Heart left ventricle (tissue), 16 donors: ENCODE measurements at regions not wholly inside any gene's neighbourhood (a gene's known extent, or its start where the extent isn't known, plus 50 kb on each side); places are given as distances from the start of the nearest gene placed in this dataset.

Experiments used
- ATAC-seq, 4 donors: fragments of 200-7000 bp; cut with Tn5 transposase; one replicate each; pipeline ENCODE4 v1.9.1; 2020 to 2022; ENCODE audit warnings: moderate library complexity in 4 of 4, mild to moderate bottlenecking in 3 of 4, moderate number of reproducible peaks in 1 of 4
- DNase-seq, 5 donors: peaks; one replicate each; pipeline ENCODE4 v3.0.0-alpha.2; 2020
- H3K27ac ChIP-seq, 12 donors: fragments of 200-600 bp; sonication (generic) in 4 of 12; one replicate each; pipeline versions ENCODE4 v1.5.0 to v1.8.0; 2016 to 2022; ENCODE audit warnings: mild to moderate bottlenecking in 2 of 12
- H3K27me3 ChIP-seq, 9 donors: fragments of 200-600 bp; sonication (generic) in 2 of 9; one replicate each; pipeline versions ENCODE4 v1.5.1 to v1.8.0; 2016 to 2022; ENCODE audit warnings: mild to moderate bottlenecking in 3 of 9
- H3K36me3 ChIP-seq, 9 donors: fragments of 200-600 bp; sonication (generic) in 2 of 9; one replicate each; pipeline versions ENCODE4 v1.5.0 to v1.8.0; 2018 to 2022; ENCODE audit warnings: mild to moderate bottlenecking in 2 of 9
- H3K4me1 ChIP-seq, 12 donors: fragments of 200-600 bp; sonication (generic) in 4 of 12; one replicate each; pipeline versions ENCODE4 v1.5.0 to v1.8.0; 2016 to 2022; ENCODE audit warnings: mild to moderate bottlenecking in 3 of 12
- H3K4me3 ChIP-seq, 12 donors: fragments of 200-600 bp; sonication (generic) in 4 of 12; one replicate each; pipeline versions ENCODE4 v1.5.0 to v1.8.0; 2017 to 2022; ENCODE audit warnings: mild to moderate bottlenecking in 9 of 12, moderate library complexity in 4 of 12
- H3K9me3 ChIP-seq, 12 donors: fragments of 200-600 bp; sonication (generic) in 4 of 12; one replicate each; pipeline versions ENCODE4 v1.5.0 to v1.8.0; 2016 to 2022; ENCODE audit warnings: mild to moderate bottlenecking in 1 of 12
- POLR2A ChIP-seq, 2 donors: fragments of 450-650 bp; IDR thresholded peaks; one replicate each; pipeline ENCODE4 v1.6.1; 2017; ENCODE audit warnings: antibody characterized with exemption in 2 of 2, mild to moderate bottlenecking in 2 of 2, moderate library complexity in 2 of 2
- WGBS, 4 donors: extraction: QIAGEN DNeasy Blood & Tissue Kit in 2 of 4; methylation state at CpG; one replicate each; pipeline versions ENCODE4 v1.1.5 to v1.1.7; 2013 to 2018; 5-methylcytosine and 5-hydroxymethylcytosine counted together
- intact Hi-C, 10 donors: fragments of 100-400 bp; cut with DNase I; formaldehyde crosslinking; loops; one replicate each; pipeline versions ENCODE4 v1.11.1 to v1.14.2; 2022
- TF ChIP-seq, protein P1 (sequence below), 12 donors: fragments of 200-600 bp; sonication (generic) in 4 of 12; IDR thresholded peaks; one replicate each; pipeline versions ENCODE4 v1.5.0 to v1.8.0; 2018 to 2022; ENCODE audit warnings: antibody characterized with exemption in 12 of 12, mild to moderate bottlenecking in 5 of 12
- donor health status: ischemic (EF 13 %, LVEDD 7.1; RV severe dilation, severe dysfunction).
- donor health status: healthy with polysubstance abuse.
- donor health status: DM: no; HTN: yes; CAD: no.
- donor health status: DM: no; HTN: no; CAD: no.
- donor health status: ischemic (EF 25% LVEDD 6.9; RV normal size, moderate dysfunction).
- donor health status: ischemic (EF 25% LVEDD 5.7; RV mildly dilated, moderate dysfunction).
- donor health status: healthy.
- donor health status: DM: yes; HTN: yes; CAD: no.
- donor health status: ischemic (EF 35%, LVEDD 5.7; RV mildly dilated, moderate dysfunction).
- donor health status: nonischemic (EF 11% LVEDD 7.7; RV severe dilation, severe dysfunction).
- donor health status: DM: yes; HTN: yes; CAD: no.
- donor health status: PGD.
- donor health status: ischemic (EF 29% LVEDD 5.4; RV normal size, mild dysfunction).
- donor health status: nonischemic (EF 23%, LVEDD 6.1; RV moderate dilation, normal function).

DNA sequence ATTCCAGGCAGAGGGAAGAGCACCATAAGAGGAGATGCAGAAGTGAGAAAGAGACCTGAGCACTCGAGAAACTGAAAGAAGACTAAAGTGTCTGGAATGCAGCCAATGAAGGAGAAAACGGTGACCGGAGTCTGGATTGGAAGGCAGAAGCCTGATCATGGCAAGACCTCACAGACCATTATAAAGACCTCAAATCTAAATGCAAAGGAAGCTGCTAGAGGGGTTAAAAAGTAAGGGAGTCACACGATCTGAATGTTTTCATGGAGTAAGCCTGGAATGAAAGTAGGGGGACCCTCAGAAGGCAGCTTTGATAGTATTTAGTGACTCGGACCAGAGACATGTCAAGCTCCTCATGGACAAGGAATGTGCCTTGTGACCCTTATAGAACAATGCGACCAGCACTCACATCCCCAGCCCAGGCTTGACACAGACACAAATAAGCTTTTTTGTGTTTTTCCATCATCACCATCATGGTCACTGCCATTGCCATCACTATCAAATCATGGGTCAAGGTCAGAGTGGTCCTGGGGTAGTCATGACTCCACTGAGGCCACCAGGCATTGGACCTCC lies 183.6 kb downstream of the SEC16B start:
- WGBS, 4 donors: 72 to 82% (median 75%) methylated on average over 6 of the region's 6 CpGs
- no peak for DNase-seq
- no peak overlapping the region for H3K27ac ChIP-seq
- H3K27me3 ChIP-seq: peaks cover 0 to 11% (median 0%) of the 10 kb centered on the region in 9 donors
- H3K4me3 ChIP-seq: no peak overlapping the region
- no peaks in the 10 kb centered on the region for H3K4me1 ChIP-seq
- TF ChIP-seq, protein P1, sequence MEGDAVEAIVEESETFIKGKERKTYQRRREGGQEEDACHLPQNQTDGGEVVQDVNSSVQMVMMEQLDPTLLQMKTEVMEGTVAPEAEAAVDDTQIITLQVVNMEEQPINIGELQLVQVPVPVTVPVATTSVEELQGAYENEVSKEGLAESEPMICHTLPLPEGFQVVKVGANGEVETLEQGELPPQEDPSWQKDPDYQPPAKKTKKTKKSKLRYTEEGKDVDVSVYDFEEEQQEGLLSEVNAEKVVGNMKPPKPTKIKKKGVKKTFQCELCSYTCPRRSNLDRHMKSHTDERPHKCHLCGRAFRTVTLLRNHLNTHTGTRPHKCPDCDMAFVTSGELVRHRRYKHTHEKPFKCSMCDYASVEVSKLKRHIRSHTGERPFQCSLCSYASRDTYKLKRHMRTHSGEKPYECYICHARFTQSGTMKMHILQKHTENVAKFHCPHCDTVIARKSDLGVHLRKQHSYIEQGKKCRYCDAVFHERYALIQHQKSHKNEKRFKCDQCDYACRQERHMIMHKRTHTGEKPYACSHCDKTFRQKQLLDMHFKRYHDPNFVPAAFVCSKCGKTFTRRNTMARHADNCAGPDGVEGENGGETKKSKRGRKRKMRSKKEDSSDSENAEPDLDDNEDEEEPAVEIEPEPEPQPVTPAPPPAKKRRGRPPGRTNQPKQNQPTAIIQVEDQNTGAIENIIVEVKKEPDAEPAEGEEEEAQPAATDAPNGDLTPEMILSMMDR (IDR thresholded peaks at IDR 0.05): no peak
- TF ChIP-seq POLR2A (IDR thresholded peaks at IDR 0.05): no peak
- no peak for ATAC-seq
- no peaks in the 10 kb centered on the region for H3K36me3 ChIP-seq
- H3K9me3 ChIP-seq: no peaks in the 10 kb centered on the region
- intact Hi-C loops: loop anchor here in 5 of 10 donors (10.0 kb wide), 3 partner anchors 531 to 891 kb away; no protein-coding TSS in a partner anchor

DNA sequence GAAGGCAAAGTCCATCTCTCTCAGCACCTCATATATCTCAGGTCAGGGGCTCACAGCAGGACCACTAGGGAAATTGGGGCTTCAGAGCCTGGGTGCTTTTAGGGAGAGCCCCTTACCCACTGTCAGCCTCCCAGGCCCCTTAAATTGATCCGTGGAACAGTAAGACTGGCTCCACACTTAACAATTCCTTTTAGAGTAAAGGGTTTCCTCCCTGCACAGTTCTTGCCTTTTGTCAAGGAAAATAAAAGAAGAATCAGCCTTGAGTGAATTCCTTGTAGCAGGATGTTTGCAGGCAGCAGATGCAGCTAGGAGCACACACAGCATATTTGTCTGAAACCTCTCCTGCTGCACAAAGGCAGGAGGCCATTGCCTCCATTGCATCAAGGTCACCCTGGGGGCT lies 184.9 kb downstream of the SEC16B start:
- intact Hi-C loops: loop anchor here in 7 of 10 donors (5.0 to 10.0 kb wide), 5 partner anchors 528 to 890 kb away; no protein-coding TSS in a partner anchor
- WGBS, 4 donors: 61 to 92% (median 71%) methylated on average over 1 of the region's 1 CpG

DNA sequence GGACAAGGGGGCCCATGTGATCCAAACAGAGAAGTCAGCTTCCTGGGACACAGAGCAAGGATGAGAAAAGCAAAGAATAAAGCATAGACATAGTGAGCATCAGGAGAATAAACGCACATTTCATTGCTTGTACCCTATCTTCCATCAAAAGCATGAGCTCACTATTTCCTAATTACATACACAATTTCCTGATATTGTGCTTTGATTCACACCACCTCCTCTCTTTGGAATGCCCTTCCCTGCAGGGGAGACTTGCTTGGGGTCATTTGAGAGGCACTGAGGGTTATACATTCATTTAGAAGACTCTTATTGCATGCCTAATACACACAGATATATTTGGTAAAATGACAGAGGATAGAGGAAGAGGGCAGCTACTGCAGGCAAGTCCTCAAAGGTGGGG lies 185.4 kb downstream of the SEC16B start:
- ATAC-seq (no peak), DNase-seq (no peak)
- Histone ChIP-seq H3K4me1 (no peaks in the 10 kb centered on the region), H3K36me3 (no peaks in the 10 kb centered on the region), H3K9me3 (no peaks in the 10 kb centered on the region), H3K27me3 (peaks cover 0 to 14% (median 0%) of the 10 kb centered on the region in 9 donors), H3K27ac (no peak overlapping the region), H3K4me3 (no peak overlapping the region)
- TF ChIP-seq, protein P1 (IDR thresholded peaks at IDR 0.05): no peak
- no peak for TF ChIP-seq POLR2A (IDR thresholded peaks at IDR 0.05)
- intact Hi-C loops: loop anchor here in 7 of 10 donors (5.0 to 10.0 kb wide), 5 partner anchors 527 to 890 kb away; no protein-coding TSS in a partner anchor
- WGBS, 4 donors: 56 to 68% (median 66%) methylated on average over 1 of the region's 1 CpG

More for the DNA sequence above, 184.9 kb downstream of the SEC16B start:
- Histone ChIP-seq H3K27me3 (peaks cover 0 to 14% (median 0%) of the 10 kb centered on the region in 9 donors), H3K36me3 (no peaks in the 10 kb centered on the region), H3K9me3 (no peaks in the 10 kb centered on the region), H3K27ac (no peak overlapping the region), H3K4me1 (no peaks in the 10 kb centered on the region), H3K4me3 (no peak overlapping the region)
- DNase-seq: no peak
- TF ChIP-seq POLR2A (IDR thresholded peaks at IDR 0.05): no peak
- TF ChIP-seq, protein P1 (IDR thresholded peaks at IDR 0.05): no peak
- no peak for ATAC-seq

DNA sequence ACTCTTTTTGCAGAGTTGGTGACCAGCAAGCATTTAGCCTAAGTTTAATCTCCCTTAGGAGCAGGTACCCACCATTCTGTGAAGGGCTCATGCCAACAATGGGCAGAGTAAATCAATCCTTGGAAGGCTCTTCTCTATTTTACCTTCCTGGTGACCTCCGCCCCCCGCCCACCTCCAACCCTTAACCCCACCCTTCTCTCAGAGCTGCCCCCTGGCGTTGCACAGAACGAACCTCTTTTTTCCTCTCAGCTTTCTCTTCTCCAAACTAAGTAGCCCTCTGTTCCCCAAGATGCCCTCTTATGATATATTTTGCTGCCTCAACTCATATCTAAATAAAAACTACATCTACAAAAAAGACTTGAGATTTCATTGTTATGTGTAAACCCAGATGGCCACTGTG lies 186.8 kb downstream of the SEC16B start:
- Histone ChIP-seq H3K4me1 (no peaks in the 10 kb centered on the region), H3K9me3 (no peaks in the 10 kb centered on the region), H3K36me3 (no peaks in the 10 kb centered on the region), H3K4me3 (no peak overlapping the region), H3K27me3 (peaks cover 0 to 14% (median 0%) of the 10 kb centered on the region in 9 donors), H3K27ac (no peak overlapping the region)
- intact Hi-C loops: loop anchor here in 7 of 10 donors (5.0 to 10.0 kb wide), 5 partner anchors 526 to 888 kb away; no protein-coding TSS in a partner anchor
- DNase-seq (no peak), ATAC-seq (no peak)
- TF ChIP-seq POLR2A (IDR thresholded peaks at IDR 0.05): no peak
- TF ChIP-seq, protein P1 (IDR thresholded peaks at IDR 0.05): no peak
- WGBS, 4 donors: 57 to 75% (median 71%) methylated on average over 4 of the region's 4 CpGs
